ENCODE measurements at regions not wholly inside any gene's neighbourhood (a gene's known extent, or its start where the extent isn't known, plus 50 kb on each side); places are given as distances from the start of the nearest gene placed in this dataset.

DNA sequence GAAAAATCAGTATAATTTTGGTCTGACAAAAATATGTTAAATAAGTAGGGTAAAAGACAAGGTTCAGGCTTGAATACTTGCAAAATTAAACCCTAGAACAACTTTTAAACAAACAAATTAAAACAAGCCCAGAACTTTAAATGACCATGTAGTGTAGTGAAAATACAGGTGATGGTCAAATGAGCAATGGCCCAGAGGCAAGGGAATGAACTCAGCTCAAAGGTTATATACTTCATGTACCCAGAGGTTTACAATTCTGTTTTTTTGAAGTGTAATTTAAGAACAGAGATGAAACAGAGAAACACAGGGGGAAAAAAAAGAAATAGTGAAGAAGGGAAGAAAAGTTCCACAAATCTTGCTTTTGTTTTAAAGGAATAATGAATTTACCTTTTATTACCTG, 949.2 kb downstream of the TRHDE start:
- TF ChIP-seq TAF1 (IDR thresholded peaks at IDR 0.05; ENCODE audit: low read depth) (no peak), REST (IDR thresholded peaks at IDR 0.05; ENCODE audit: low read depth) (no peak), CEBPB (IDR thresholded peaks at IDR 0.05) (no peak), NFIC (IDR thresholded peaks at IDR 0.05) (no peak), EP300 (IDR thresholded peaks at IDR 0.05; ENCODE audit: borderline replicate concordance) (no peak), CREB1 (IDR thresholded peaks at IDR 0.05; ENCODE audit: low read depth) (no peak), YY1 (IDR thresholded peaks at IDR 0.05; ENCODE audit: low read depth) (no peak), FOXM1 (IDR thresholded peaks at IDR 0.05; ENCODE audit: borderline replicate concordance, low read depth) (no peak)

All from Ishikawa (cell line).